Activated CD4-positive, alpha-beta T cell treated with anti-CD3 and anti-CD28 coated beads for 1 hour (primary cell): ENCODE measurements at regions not wholly inside any gene's neighbourhood (a gene's known extent, or its start where the extent isn't known, plus 50 kb on each side); places are given as distances from the start of the nearest gene placed in this dataset.

ENCODE experiments used
- DNase-seq: peaks from one replicate; pipeline ENCODE4 v3.0.0-alpha.2; 2020

- DNase-seq = no peak
Measured at GRCh38 chr7:67566101-67566500, 569.5 kb downstream of the TYW1 start.

- DNase-seq = no peak
Measured at GRCh38 chr7:67571026-67571545, 574.5 kb downstream of the TYW1 start.

DNA sequence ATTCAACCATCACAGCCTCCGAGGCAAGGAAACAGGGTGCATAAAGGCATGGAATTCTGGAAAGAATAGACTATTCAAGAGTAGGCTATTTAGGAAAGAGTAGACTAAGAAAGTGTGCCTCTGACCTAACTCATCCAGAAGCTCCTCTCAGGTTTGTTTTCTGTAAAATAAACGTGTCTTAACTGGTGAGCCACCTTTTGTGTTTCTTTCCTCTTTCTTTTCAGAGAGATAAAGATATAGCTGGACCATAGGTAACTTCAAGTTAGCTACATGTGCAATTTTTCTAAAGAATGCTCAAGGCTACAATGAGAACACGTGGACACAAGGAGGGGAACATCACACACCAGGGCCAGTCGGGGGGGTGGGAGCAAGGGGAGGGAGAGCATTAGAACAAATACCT, 577.0 kb downstream of the TYW1 start:
- no peak for DNase-seq

DNA sequence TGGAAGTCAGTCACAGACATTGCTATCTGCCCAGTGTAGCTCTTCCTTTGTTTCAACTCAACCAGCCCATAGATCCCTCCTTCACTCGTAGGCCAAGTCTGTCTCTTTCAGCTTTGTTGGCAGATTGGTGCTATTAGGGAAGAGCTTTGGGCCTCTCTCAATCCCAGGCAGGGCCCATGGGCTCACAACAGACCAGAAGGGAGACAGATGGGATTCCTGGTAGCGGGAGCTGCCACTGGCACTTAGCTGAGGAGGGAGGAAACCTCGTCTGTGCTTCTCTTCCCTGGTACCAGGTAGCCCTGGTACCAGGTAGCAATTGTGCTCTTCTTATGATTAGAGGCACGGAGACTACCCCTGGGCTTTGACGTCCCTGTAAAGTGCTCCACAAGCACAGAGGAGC, 592.0 kb downstream of the TYW1 start:
- DNase-seq = no peak

- no peak for DNase-seq
Measured at GRCh38 chr7:67589183-67589582, 592.5 kb downstream of the TYW1 start.

DNA sequence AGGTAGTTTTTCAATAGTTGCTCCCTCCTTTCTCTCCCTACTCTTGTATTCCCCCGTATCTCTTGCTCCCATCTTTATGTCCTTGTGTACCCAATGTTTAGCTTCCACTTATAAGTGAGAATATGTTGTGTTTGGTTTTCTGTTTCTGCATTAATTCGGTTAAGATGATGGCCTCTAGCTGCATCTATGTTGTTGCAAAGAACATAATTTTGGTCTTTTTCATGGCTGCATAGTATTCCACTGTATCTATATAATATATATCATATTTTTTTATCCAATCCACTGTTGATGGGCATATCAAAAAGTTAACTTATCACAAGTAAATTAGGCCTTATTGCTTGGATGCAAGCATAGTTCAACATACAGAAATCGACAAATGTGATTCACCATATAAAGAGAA, 594.0 kb downstream of the TYW1 start:
- no peak for DNase-seq

DNA sequence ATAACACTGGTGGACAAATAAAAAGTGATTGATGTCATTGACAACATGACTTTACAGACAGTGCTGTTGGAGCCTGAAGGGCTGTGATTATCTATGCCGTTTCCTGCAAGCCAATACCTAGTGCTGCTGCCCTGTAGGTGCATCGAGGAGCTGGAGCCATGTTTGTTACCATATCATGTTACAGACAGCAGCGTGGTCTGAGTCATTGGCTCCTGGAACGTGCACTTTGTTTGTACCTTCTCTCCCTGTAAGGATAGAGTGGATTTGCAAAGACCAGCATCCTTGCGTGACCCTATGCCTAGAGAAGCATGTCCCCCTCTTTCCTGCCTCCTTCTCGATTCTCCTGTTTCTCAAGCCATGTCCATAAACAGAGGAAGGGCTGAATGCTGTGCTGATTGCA, 597.2 kb downstream of the TYW1 start:
- no peak for DNase-seq

- DNase-seq = no peak
Measured at GRCh38 chr7:67595431-67596180, 599.0 kb downstream of the TYW1 start.

- DNase-seq = no peak
Measured at GRCh38 chr7:67597161-67597560, 600.5 kb downstream of the TYW1 start.

GRCh38 chr7:67598469-67598868, 601.8 kb downstream of the TYW1 start:
- no peak for DNase-seq

DNA sequence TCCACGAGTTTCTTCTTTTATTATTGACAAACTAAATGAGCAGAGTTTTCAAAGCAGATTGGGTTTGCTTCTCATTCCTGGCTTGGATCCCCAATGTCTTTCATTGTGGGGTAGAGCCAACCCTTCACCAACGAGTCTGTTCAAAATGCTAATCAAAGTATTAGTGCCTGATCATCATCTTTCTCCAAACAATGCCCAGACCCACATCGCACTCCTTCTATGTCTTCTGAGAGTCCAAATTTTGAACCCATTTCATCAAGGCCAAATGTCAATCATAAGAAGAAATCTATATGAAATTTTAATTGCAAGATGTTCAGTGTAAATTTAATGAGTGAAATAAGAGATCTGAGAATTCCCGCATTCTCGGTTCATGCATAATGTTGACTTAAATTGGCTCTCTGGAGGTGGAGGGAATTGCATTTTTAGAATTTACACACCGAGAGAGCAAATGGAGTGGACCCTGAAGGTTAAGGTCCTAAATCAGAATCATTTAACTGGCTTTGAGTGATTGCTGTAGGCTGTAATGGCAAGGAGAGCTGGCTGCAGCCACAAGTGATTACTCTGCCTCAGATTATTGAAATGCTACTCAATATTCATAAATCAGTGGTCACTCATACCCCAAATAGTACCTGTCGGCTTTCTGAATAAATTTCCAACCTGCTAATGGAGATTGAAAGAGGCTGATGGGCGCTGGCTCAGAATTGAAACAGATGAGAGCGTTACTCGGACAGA, 602.9 kb downstream of the TYW1 start:
- DNase-seq = no peak

- DNase-seq = no peak
Measured at GRCh38 chr7:67602246-67602887, 605.7 kb downstream of the TYW1 start.

- DNase-seq = no peak
Measured at GRCh38 chr7:67604461-67605386, 608.1 kb downstream of the TYW1 start.

- no peak for DNase-seq
Measured at GRCh38 chr7:67608806-67609205, 612.2 kb downstream of the TYW1 start.

- no peak for DNase-seq
Measured at GRCh38 chr7:67610897-67611296, 614.3 kb downstream of the TYW1 start.

DNA sequence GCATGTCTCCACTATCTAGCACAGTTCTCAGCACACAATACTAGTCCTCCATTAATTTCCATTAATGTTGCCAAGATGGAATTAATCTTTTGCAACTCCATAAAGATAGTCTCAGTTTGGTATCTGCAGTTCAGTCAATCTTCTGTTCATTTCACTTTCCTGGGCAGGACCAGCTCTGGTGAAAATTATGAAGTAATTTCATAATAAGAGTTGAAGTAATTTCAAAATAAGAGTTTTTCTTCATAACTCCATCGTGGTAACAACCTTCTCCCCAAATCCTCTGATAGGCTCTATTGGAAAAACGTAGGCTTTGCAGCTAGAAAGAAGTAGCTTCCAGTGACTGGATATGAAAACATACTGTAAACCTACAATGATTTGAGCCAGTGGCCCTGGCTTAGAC, 618.2 kb downstream of the TYW1 start:
- DNase-seq = no peak

- no peak for DNase-seq
Measured at GRCh38 chr7:67616517-67616916, 619.9 kb downstream of the TYW1 start.

- no peak for DNase-seq
Measured at GRCh38 chr7:67618556-67619162, 622.0 kb downstream of the TYW1 start.

GRCh38 chr7:67619175-67619574, 622.5 kb downstream of the TYW1 start:
- DNase-seq = no peak

DNA sequence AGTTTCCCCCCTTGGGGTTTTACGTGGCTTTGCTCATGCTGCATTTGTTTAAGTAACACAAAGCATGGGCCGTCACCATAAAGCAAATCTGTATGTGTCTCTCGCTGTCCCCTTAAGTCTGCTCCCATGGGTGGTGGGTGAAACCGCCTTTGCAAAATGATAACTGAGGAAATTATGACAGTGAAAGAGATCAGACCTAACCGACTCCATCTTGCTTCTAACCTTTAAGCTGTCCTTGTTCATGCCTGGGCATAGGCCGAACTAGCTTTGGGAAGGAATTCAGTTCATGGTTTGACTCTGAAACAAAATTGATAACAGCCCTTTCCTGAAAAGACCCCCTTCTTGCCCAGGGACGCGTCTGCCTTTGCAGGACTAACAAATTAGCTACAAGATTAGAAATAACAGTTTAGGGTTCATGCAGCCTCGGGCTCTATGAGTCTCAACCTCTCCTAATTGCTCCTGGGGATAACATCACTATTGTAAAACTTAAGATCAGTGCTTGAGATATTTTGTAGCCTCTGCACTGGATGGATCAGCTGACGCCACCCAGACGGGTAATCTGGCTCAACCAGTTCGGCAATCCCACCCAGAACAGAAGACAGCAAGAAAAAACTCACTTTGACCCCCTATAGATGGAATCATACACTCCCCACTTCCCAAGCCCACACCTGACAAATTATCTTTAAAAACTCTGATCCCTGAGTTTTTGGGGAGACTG, 623.7 kb downstream of the TYW1 start:
- DNase-seq = no peak

DNA sequence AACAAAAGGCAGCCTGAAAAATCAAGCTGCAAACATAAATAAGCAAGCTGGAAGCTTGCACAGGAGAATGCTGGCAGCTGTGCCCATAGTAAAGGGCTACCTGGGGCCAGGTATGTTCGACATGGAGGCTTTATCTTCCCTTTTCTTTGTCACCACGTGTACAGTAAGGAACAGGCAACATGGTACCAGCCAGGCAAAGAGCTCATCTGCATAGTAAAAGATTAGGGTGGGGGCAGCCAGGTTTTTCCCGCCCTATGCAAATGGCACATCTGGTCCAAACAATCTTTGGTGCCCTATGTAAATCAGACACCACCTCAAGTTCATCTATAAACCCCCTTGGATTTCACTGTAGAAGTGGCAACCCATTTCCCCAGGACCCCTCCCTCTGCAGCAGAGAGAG, 625.1 kb downstream of the TYW1 start:
- DNase-seq = no peak
